ENCODE measurements at regions not wholly inside any gene's neighbourhood (a gene's known extent, or its start where the extent isn't known, plus 50 kb on each side); places are given as distances from the start of the nearest gene placed in this dataset.
A peak's percentile ranks its signal among the peaks of the same experiment; 100 is the strongest.
"Not testable (repeated sequence)": the region's sequence is repeated elsewhere in the genome, so short reads cannot be mapped to it uniquely, and the experiment has no call there.

DNA sequence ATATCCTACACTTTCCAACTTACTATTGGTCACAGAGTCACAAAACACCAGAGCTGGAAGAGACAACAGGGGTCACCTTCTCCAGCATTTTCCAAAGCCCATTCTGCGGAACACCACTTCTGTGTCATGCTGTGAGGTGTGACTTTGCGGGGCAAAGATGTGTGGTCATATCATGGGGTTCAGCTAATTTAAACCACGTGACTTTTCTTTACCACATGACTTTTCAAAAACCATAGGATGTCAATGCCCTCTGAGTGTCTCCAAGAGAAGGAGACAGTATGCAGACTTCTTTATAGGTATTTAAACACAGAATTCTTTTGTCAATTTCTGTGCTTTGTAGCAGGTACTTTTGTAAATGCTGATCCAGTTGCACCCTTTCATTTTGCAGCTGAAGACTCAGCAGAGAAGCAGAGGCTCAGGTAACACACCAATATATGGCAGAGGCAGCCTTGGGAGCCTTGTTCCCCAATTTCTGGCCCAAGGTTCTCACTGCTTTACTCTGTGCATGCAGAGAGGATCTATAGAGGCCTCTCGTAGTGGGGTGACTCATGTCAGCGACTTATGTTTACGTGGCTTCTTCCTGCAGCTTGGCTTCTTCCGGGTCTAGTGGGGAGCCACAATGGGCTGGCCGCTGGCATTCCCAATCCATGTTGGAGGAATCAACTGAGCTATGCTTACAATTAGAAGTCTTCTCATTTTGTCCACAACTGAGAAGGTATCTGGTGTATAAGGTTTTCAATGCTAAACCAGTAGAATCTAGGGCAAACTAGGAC is 104.0 kb upstream of the RHOBTB1 start:
- TF ChIP-seq CTCF (IDR thresholded peaks at IDR 0.05; ENCODE audit: control insufficient read depth, extremely low read depth, insufficient read depth): no peak
- no peak for DNase-seq (ENCODE audit: low read depth)
- H3K4me3 ChIP-seq (ENCODE audit: low read depth, low read length): no peak overlapping the region

GRCh38 chr10:61047081-61047480 is 103.1 kb upstream of the RHOBTB1 start:
- peak; percentile 65 for DNase-seq (ENCODE audit: low read depth)
- no peak for TF ChIP-seq CTCF (IDR thresholded peaks at IDR 0.05; ENCODE audit: control insufficient read depth, extremely low read depth, insufficient read depth)
- no peak overlapping the region for H3K4me3 ChIP-seq (ENCODE audit: low read depth, low read length)

- not testable (repeated sequence) for DNase-seq (ENCODE audit: low read depth)
Measured at GRCh38 chr10:61045480-61045879, 101.5 kb upstream of the RHOBTB1 start.

DNA sequence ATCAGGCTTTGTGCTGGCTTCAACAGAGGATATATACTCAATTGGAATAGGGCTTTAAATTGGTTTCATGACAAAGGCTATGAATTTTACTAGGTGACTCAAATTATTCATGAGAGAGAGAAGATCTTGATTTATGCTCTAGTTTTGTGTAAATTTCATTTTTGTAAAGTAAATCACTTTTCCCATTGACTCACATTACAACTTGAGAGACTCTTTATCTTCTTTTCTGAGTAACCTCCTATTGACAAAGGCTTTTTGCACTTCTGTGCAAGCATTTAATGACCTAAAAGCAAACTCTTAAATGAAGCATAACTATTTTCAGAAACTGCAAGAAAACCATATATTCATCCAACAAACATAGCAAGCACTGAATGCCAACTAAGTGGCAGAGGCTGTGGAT is 98.5 kb upstream of the RHOBTB1 start:
- no peak for TF ChIP-seq CTCF (IDR thresholded peaks at IDR 0.05; ENCODE audit: control insufficient read depth, extremely low read depth, insufficient read depth)
- no peak for DNase-seq (ENCODE audit: low read depth)
- H3K4me3 ChIP-seq (ENCODE audit: low read depth, low read length): no peak overlapping the region

More at GRCh38 chr10:61045480-61045879, 101.5 kb upstream of the RHOBTB1 start:
- H3K4me3 ChIP-seq (ENCODE audit: low read depth, low read length): not testable (repeated sequence)

DNA sequence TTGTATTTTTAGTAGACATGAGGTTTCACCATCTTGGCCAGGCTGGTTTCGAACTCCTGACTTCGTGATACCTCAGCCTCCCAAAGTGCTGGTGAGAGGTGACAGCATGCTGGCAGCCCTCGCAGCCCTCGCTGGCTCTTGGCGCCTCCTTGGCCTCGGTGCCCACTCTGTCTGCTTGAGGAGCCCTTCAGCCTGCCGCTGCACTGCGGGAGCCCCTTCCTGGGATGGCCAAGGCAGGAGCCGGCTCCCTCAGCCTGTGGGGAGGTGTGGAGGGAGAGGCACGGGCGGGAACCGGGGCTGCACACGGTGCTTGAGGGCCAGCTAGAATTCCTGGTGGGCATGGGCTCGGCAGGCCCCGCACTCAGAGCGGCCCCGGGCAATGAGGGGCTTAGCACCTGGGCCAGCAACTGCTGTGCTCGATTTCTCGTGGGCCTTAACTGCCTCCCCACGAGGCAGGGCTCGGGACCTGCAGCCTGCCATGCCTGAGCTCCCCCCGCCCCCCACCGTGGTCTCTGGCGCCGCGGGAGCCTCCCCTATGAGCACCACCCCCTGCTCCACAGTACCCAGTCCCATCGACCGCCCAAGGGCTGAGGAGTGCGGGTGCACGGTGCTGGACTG is 96.5 kb upstream of the RHOBTB1 start:
- no peak for TF ChIP-seq CTCF (IDR thresholded peaks at IDR 0.05; ENCODE audit: control insufficient read depth, extremely low read depth, insufficient read depth)
- H3K4me3 ChIP-seq (ENCODE audit: low read depth, low read length): no peak overlapping the region
- DNase-seq (ENCODE audit: low read depth): no peak

- H3K4me3 ChIP-seq (ENCODE audit: low read depth, low read length): no peak overlapping the region
- no peak for DNase-seq (ENCODE audit: low read depth)
- TF ChIP-seq CTCF (IDR thresholded peaks at IDR 0.05; ENCODE audit: control insufficient read depth, extremely low read depth, insufficient read depth): no peak
Measured at GRCh38 chr10:61039868-61040267, 95.9 kb upstream of the RHOBTB1 start.

GRCh38 chr10:61037261-61037830 is 93.4 kb upstream of the RHOBTB1 start:
- not testable (repeated sequence) for H3K4me3 ChIP-seq (ENCODE audit: low read depth, low read length); DNase-seq (ENCODE audit: low read depth)

GRCh38 chr10:61036148-61036547 is 92.2 kb upstream of the RHOBTB1 start:
- H3K4me3 ChIP-seq (ENCODE audit: low read depth, low read length); DNase-seq (ENCODE audit: low read depth): not testable (repeated sequence)

Data from LNCaP clone FGC (cell line).